ENCODE measurements at regions not wholly inside any gene's neighbourhood (a gene's known extent, or its start where the extent isn't known, plus 50 kb on each side); places are given as distances from the start of the nearest gene placed in this dataset.
"Not testable (repeated sequence)": the region's sequence is repeated elsewhere in the genome, so short reads cannot be mapped to it uniquely, and the experiment has no call there.

GRCh38 chr2:2484301-2484700 lies 153.2 kb upstream of the MYT1L start:
- no peak for DNase-seq (ENCODE audit: low read depth in 4 of 4, low spot score in 3 of 4)

- no peak for DNase-seq (ENCODE audit: low read depth in 4 of 4, low spot score in 3 of 4)
Observed at GRCh38 chr2:2482851-2483250, 151.8 kb upstream of the MYT1L start.

GRCh38 chr2:2472881-2473280 lies 141.8 kb upstream of the MYT1L start:
- no peak for DNase-seq (ENCODE audit: low read depth in 4 of 4, low spot score in 3 of 4)

DNA sequence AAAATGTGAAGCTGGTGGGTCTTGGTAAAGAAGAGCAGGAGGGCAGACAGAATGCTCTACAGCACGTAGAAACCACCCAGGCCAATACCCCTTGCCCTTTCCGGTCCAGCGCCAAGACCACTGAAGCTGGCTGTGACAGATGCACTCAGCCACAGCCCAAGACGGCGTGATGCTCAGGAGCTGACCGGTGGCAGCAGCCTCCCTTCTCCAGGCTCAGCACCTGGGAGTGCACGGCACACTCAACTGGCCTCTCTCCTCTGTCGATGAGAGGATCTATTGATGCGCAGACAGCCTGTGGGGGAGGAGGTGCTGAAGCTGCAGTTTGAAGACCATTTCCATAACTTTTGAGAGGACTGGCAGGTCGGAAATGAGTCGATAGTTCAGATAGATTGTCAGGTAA lies 141.0 kb upstream of the MYT1L start:
- no peak for DNase-seq (ENCODE audit: low read depth in 4 of 4, low spot score in 3 of 4)

DNA sequence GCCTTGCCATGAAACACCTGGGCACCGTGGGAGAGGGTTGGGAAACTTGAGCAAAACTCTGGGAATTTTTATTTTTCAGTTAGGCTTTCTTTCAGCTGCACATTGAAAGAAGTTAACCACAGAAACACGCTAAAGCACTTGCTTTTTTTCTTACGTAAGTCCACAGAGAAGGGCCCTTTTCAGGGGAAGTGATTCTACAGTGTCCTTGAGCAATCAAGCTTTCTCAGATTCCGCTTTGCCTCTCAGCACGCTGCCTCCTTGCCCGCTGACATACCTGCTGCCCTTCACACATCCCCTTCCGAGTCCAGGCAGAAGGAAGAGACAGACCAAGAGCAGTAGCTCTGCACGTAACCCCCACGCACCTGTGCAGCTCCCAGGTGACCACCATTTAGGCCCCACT lies 135.5 kb upstream of the MYT1L start:
- no peak for DNase-seq (ENCODE audit: low read depth in 4 of 4, low spot score in 3 of 4)

GRCh38 chr2:2464643-2465042 lies 133.6 kb upstream of the MYT1L start:
- DNase-seq (ENCODE audit: low read depth in 4 of 4, low spot score in 3 of 4): no peak

- peak in 1 of 4 donors; percentile 2 for DNase-seq (ENCODE audit: low read depth in 4 of 4, low spot score in 3 of 4)
Observed at GRCh38 chr2:2464094-2464493, 133.0 kb upstream of the MYT1L start.

DNA sequence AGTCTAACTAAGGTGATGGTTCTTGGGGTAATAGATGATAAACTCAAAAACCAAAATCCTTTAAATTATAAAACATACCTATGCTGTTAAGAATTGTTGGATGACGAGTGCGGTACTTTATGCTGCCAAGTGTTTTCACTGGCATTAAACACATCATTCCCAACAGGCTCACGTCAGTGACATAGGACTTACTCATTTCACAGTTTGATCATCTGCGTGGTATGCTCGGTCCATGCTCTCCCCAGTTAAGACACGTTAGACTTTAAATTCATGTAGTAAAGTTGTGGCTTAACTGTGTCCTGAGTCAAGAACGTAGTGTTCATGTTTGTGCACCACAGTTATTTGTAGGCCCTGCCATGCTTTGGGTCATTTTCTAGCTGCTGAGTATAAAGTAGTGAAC lies 125.6 kb upstream of the MYT1L start:
- DNase-seq (ENCODE audit: low read depth in 4 of 4, low spot score in 3 of 4): no peak

DNA sequence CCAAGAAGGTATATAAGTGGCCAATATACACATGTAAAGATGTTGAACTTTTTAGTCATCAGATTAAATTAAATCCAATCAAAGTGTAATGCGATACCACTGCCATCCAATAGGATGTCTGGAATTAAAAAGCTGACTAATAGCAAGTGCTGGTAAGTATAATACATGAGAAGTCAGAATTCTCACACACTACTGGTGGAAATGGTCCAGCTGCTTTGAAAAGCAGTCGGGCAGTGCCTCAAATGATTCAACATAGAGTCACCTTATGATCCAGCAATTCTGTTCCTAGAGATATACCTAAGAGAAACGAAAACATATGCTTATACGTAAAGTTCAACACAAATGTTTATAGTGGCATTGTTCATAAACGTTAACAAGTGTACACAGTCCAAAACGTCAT lies 124.1 kb upstream of the MYT1L start:
- no peak for DNase-seq (ENCODE audit: low read depth in 4 of 4, low spot score in 3 of 4)

DNA sequence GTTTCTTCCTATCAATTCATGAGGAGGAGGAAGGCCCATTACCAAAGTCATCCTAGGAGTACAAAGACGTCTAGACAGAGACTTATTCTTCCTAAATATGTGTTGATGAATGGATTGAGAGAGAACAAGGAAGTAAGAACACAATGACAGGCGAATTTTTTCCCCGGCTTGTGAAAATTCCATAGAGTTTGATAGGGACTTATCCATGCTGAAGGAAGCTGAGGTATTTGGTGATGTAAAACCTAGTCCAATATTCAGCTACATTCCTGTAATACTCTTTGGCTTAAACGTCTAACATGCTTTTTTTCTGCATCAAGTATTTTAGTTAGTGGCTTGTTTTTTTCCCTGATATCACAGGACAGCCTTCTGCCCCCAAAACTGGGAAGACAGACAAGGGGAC lies 121.9 kb upstream of the MYT1L start:
- DNase-seq (ENCODE audit: low read depth in 4 of 4, low spot score in 3 of 4): no peak

- not testable (repeated sequence) for DNase-seq (ENCODE audit: low read depth in 4 of 4, low spot score in 3 of 4)
Observed at GRCh38 chr2:2451275-2451674, 120.2 kb upstream of the MYT1L start.

DNA sequence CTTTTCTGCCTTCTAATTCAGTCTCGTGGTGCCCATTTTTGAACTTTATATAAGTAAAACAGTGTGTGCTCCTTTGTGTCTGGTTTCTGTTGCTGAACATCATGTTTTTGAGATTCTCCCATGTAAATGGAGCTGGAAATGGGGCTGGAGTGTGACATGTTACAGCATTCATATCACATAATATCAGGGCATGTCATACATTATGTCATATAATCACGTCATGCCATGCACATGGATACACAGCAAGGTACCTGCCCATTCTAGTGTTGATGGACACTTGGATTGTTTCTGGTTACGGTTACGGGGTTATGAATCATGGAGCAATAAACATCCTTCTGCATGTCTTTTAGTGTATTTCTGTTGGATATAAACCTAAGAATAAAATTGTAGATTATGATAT lies 117.1 kb upstream of the MYT1L start:
- DNase-seq (ENCODE audit: low read depth in 4 of 4, low spot score in 3 of 4): no peak

GRCh38 chr2:2422621-2423020 lies 91.5 kb upstream of the MYT1L start:
- no peak for DNase-seq (ENCODE audit: low read depth in 4 of 4, low spot score in 3 of 4)

DNA sequence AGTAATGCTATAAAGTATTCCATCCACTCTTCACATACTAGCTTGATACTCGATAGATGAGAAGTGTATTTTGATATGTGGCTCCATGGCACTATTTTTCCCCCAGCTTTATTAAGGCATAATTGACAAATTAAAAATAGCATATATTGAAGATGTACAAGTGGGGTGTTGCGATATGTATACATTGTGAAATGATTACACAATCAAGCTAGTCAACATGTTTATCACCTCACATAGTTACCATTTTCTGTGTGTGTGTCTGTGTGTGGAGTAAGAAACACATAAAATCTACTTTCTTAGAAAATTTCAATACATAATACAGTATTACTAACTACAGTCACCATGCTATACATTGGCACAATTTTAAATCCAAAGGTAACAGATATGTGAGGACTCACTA lies 82.5 kb upstream of the MYT1L start:
- DNase-seq (ENCODE audit: low read depth in 4 of 4, low spot score in 3 of 4): no peak

DNA sequence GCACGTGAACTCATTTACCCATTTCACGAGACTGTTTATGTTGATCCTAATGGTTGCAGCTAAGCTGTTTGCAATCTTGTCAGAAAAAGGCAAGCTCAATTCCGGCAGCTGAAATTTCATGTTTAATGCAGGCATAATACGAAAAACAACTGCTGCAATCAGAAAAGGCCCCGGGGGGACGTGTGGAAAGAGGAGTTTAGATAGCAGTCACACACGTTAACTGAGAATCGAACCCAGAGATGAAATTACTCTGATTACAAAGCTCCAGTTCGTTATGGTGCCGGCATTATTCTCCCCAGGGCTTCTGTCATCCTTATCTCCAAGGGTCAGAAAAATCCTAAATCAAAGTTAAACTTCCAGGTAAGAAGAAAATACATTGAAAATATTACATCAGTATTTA lies 79.9 kb upstream of the MYT1L start:
- no peak for DNase-seq (ENCODE audit: low read depth in 4 of 4, low spot score in 3 of 4)

GRCh38 chr2:2409481-2409880 lies 78.4 kb upstream of the MYT1L start:
- no peak for DNase-seq (ENCODE audit: low read depth in 4 of 4, low spot score in 3 of 4)

- no peak for DNase-seq (ENCODE audit: low read depth in 4 of 4, low spot score in 3 of 4)
Observed at GRCh38 chr2:2405780-2406179, 74.7 kb upstream of the MYT1L start.

DNA sequence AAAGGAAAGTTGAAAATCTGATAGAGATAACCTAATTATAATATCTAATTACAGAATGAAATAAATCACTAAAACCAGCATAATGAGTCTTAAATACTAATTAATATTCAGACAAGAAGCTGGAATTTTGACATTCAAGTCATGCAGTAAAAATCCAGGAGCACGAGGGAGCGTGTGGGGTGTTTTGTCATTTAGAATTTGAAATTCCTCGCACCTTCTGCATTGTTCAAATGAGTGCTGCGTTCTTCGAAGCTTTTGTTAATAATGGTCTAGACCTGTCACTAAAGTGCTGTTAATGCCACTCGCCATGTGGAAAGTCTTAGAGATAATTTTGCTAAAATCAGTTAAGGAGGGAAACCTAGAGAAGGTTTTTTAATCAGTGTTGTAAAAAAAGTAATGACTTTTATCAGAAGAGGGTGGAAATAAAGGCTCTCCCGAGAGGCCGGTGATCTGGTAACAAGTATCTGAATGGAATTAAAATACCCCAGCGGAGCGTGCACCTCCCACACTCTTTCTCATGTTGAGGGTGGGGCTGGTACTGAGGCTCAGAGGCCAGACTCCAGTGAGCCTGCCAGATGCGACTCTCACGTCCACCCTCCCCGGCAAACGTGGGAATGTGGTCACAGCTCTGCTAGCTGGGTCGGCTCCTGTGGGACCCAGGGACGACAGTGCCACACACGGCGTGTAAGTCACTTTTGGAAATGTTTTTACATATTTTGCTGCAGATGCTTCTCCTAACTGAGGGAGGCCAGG lies 69.4 kb upstream of the MYT1L start:
- DNase-seq (ENCODE audit: low read depth in 4 of 4, low spot score in 3 of 4): no peak

DNA sequence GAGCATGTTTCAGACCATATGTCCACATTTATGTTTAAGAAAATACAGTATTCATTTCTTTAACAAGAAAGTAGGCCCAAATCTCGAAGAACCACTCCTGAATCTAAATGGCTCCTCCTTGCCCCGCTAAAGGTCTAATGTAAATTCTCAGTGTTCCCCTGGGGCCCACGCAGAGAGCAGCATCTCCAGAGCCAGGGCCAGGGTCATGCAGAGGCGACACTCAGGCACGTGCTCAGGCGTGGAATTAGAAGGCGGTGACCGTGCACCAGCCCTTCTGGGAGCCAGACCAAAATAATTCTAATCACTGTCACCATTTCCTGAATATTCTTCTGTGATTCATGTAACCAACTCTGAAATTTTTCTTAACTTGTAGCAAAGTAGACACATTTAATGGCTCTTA lies 68.3 kb upstream of the MYT1L start:
- no peak for DNase-seq (ENCODE audit: low read depth in 4 of 4, low spot score in 3 of 4)

- DNase-seq (ENCODE audit: low read depth in 4 of 4, low spot score in 3 of 4): no peak
Observed at GRCh38 chr2:2392332-2392731, 61.3 kb upstream of the MYT1L start.

DNA sequence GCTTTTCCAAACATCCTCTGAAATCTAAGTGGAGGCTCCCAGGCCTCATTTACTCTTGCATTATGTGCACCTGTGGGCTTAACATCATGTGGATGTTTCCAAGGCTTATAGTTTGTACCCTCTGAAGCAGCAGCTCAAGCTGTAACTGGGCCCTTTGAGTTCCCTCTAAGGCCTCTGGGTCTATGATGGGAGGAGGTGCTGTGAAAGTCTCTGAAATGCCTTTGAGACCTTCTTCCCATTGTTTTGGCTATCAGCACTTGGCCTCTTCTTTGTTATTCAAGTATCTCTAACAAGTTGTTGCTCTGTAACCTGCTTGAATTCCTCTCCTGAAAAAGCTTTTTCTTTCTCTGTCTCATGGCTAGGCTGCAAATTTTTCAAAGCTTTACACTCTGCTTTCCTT lies 58.1 kb upstream of the MYT1L start:
- no peak for DNase-seq (ENCODE audit: low read depth in 4 of 4, low spot score in 3 of 4)

All from right renal pelvis (tissue), 4 donors.